Erythroblast (primary cell): ENCODE measurements at regions not wholly inside any gene's neighbourhood (a gene's known extent, or its start where the extent isn't known, plus 50 kb on each side); places are given as distances from the start of the nearest gene placed in this dataset.

ENCODE experiments used
- GATA1 ChIP-seq: IDR thresholded peaks from 2 replicates; pipeline ENCODE4 v1.6.1; 2011; ENCODE audit warnings: low read depth, mild to moderate bottlenecking, control low read depth, low read length, moderate library complexity
- POLR2A ChIP-seq: IDR thresholded peaks from 2 replicates; pipeline ENCODE4 v1.6.1; 2011; ENCODE audit warnings: mild to moderate bottlenecking, low read length

DNA sequence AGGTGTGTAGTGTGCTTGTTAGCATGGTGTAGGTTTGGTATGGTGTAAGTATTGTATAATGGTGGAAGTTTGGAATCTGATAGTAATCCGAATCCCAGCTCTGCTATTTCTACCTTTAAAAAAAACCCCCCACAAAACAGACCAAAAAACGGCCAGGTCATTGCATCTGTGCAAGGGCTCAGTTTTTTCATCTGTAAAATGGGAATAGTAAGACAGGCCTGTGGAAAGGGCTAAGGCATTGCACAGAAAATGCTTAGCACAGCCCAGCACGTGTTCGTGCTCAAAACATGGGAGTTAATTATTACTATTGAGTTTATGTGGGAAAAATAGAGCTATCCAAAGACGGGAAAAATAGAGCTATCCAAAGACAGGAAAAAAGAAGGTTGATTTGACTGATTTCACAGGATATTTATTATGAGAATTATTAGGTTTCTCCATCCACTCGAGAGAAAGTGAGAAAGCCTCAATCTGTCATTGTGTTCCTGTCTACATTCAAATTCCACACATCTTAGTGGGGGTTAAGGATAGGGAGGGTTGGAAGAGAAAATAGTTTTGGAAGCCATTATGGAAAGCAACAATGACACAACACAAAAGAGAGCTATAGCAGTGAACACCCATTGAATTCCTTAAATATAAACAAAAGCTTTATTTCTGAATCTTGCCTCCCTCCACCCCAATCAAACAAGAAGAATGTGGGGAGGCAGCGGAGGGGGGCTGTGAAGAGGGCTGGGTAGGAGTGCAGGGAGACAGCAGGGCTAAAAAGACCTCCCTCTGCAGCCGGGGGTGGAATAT lies 126.8 kb upstream of the MAX start:
- TF ChIP-seq POLR2A (no peak), GATA1 (no peak)
